ENCODE measurements at regions not wholly inside any gene's neighbourhood (a gene's known extent, or its start where the extent isn't known, plus 50 kb on each side); places are given as distances from the start of the nearest gene placed in this dataset.

GRCh38 chr4:121272526-121272925 lies 108.3 kb downstream of the QRFPR start:
- no peak overlapping the region for H3K27ac ChIP-seq (ENCODE audit: insufficient read depth, low read depth, low read length)
- H3K9ac ChIP-seq (replicated peaks; ENCODE audit: extremely low read depth, insufficient read depth, low read length), result no peak overlapping the region
- no peak overlapping the region for H2AFZ ChIP-seq (ENCODE audit: low read depth, low read length)
- H3K9me1 ChIP-seq (replicated peaks; ENCODE audit: control insufficient read depth, extremely low read depth, insufficient read depth, low read length), result no peaks in the 10 kb centered on the region
- DNase-seq (ENCODE audit: low read depth, low spot score) (no peak), FAIRE-seq (no peak)
- ChIA-PET POLR2A (no interaction called here), CTCF (interaction anchor here (1.0 to 2.5 kb wide), 2 partner anchors 35 to 80 kb away, joined by 3 to 10 read pairs; no protein-coding TSS in a partner anchor)
- H4K20me1 ChIP-seq (replicated peaks; ENCODE audit: control insufficient read depth, extremely low read depth, insufficient read depth, low read length), result no peaks in the 10 kb centered on the region
- intact Hi-C loops (cut with micrococcal nuclease), result no loop called here
- no TSS peak for BruUV-seq (replicated peaks)
- H3K4me2 ChIP-seq (ENCODE audit: insufficient read depth, low read length), result no peak overlapping the region
- H3K36me3 ChIP-seq (ENCODE audit: control insufficient read depth in 2 of 2, extremely low read depth in 1 of 2, insufficient read depth in 2 of 2, low read length in 2 of 2), result no peaks in the 10 kb centered on the region
- TF ChIP-seq POLR2A (IDR thresholded peaks at IDR 0.05; ENCODE audit: low read depth, low read length), result no peak
- no peak for TF ChIP-seq EZH2 (IDR thresholded peaks at IDR 0.05; ENCODE audit: borderline replicate concordance, low read depth, low read length, severe bottlenecking)
- no peak for TF ChIP-seq GATA2 (IDR thresholded peaks at IDR 0.05; ENCODE audit: insufficient read depth, insufficient read length, low read depth, low read length)
- TF ChIP-seq JUN (IDR thresholded peaks at IDR 0.05; ENCODE audit: borderline replicate concordance, insufficient read depth, insufficient read length, low read depth), result no peak
- no peak for TF ChIP-seq CTCF (IDR thresholded peaks at IDR 0.05; ENCODE audit: extremely low read depth in 1 of 2, insufficient read depth in 1 of 2, low read depth in 1 of 2, low read length in 2 of 2)
- TF ChIP-seq MYC (IDR thresholded peaks at IDR 0.05; ENCODE audit: low read depth, low read length), result no peak
- TF ChIP-seq MAX (IDR thresholded peaks at IDR 0.05; ENCODE audit: insufficient read depth, insufficient read length), result no peak
- TF ChIP-seq FOS (IDR thresholded peaks at IDR 0.05; ENCODE audit: borderline replicate concordance, insufficient read depth, low read length), result no peak
- TF ChIP-seq POLR2AphosphoS5 (IDR thresholded peaks at IDR 0.05; ENCODE audit: insufficient read depth, low read depth, low read length), result no peak
- no peaks in the 10 kb centered on the region for H3K27me3 ChIP-seq (ENCODE audit: control insufficient read depth in 2 of 2, insufficient read depth in 2 of 2, low read length in 2 of 2)
- no peak overlapping the region for H3K4me3 ChIP-seq (replicated peaks in 1 of 3; ENCODE audit: insufficient read depth in 1 of 3, low read depth in 1 of 3, low read length in 3 of 3)
- H3K4me1 ChIP-seq (ENCODE audit: control insufficient read depth, extremely low read depth, insufficient read depth, low read length), result no peaks in the 10 kb centered on the region
- dilution Hi-C loops (cut with MboI; ENCODE audit: extremely low pct_ligation_motif_present, low sequenced_read_pairs), result no loop called here
- no peaks in the 10 kb centered on the region for H3K79me2 ChIP-seq (ENCODE audit: control insufficient read depth, insufficient read depth, low read length)
- H3K9me3 ChIP-seq (replicated peaks; ENCODE audit: control insufficient read depth, insufficient read depth, low read length), result no peaks in the 10 kb centered on the region

All from endothelial cell of umbilical vein (primary cell).